Chondrocyte (in vitro differentiated cells): ENCODE measurements at regions not wholly inside any gene's neighbourhood (a gene's known extent, or its start where the extent isn't known, plus 50 kb on each side); places are given as distances from the start of the nearest gene placed in this dataset.
A peak's percentile ranks its signal among the peaks of the same experiment; 100 is the strongest.

ENCODE experiments used
- DNase-seq: peaks from one replicate; pipeline ENCODE4 v3.0.0; 2021; ENCODE audit warnings: mixed read lengths, low spot score
- H3K27ac Mint-ChIP-seq: one replicate; pipeline ENCODE4 v1.8.0; 2021; ENCODE audit warnings: mild to moderate bottlenecking, moderate library complexity, mixed read lengths; ENCODE audit not compliant: unreplicated experiment
- H3K27me3 Mint-ChIP-seq: 2 replicates; pipeline ENCODE4 v1.8.0; 2021; ENCODE audit warnings: low read depth, mixed read lengths
- H3K36me3 Mint-ChIP-seq: 2 replicates; pipeline ENCODE4 v1.8.0; 2021; ENCODE audit warnings: low read depth, mixed read lengths
- H3K4me1 Mint-ChIP-seq: 2 replicates; pipeline ENCODE4 v1.8.0; 2021; ENCODE audit warnings: low read depth, mild to moderate bottlenecking, mixed read lengths
- H3K4me3 Mint-ChIP-seq: one replicate; pipeline ENCODE4 v1.8.0; 2021; ENCODE audit warnings: mild to moderate bottlenecking, moderate library complexity, mixed read lengths; ENCODE audit not compliant: unreplicated experiment
- H3K9me3 Mint-ChIP-seq: 2 replicates; pipeline ENCODE4 v1.8.0; 2021; ENCODE audit warnings: low read depth, mixed read lengths
- TF ChIP-seq, protein P1 (sequence below): fragments of 200-600 bp; sonication (generic); IDR thresholded peaks from 2 replicates; pipeline ENCODE4 v1.5.0; 2021; ENCODE audit warnings: antibody characterized with exemption, mild to moderate bottlenecking, moderate library complexity

DNA sequence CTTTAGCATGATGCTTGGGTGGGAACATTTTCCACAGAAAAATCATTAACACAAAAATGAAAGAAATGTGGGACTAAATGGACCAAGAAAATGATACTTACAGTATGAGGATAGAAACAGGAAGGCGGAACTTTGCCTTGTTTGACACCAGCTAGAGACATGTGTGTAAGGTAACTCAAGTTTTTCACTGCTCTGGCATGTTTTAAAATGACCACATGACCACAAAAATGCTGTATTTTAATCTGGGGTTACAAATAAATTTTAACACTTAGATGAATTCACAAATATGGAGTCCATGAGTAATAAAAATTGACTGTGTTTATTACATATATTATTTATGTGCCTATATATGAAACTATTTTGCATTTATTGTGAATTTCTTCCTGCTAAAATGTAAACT lies 100.9 kb upstream of the PHYHIPL start:
- Mint-ChIP-seq H3K27ac (no peak overlapping the region), H3K9me3 (no peaks in the 10 kb centered on the region), H3K36me3 (no peaks in the 10 kb centered on the region), H3K27me3 (no peaks in the 10 kb centered on the region), H3K4me1 (peaks cover 43% of the 10 kb centered on the region), H3K4me3 (no peak overlapping the region)
- TF ChIP-seq, protein P1, sequence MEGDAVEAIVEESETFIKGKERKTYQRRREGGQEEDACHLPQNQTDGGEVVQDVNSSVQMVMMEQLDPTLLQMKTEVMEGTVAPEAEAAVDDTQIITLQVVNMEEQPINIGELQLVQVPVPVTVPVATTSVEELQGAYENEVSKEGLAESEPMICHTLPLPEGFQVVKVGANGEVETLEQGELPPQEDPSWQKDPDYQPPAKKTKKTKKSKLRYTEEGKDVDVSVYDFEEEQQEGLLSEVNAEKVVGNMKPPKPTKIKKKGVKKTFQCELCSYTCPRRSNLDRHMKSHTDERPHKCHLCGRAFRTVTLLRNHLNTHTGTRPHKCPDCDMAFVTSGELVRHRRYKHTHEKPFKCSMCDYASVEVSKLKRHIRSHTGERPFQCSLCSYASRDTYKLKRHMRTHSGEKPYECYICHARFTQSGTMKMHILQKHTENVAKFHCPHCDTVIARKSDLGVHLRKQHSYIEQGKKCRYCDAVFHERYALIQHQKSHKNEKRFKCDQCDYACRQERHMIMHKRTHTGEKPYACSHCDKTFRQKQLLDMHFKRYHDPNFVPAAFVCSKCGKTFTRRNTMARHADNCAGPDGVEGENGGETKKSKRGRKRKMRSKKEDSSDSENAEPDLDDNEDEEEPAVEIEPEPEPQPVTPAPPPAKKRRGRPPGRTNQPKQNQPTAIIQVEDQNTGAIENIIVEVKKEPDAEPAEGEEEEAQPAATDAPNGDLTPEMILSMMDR: no peak
- no peak for DNase-seq

DNA sequence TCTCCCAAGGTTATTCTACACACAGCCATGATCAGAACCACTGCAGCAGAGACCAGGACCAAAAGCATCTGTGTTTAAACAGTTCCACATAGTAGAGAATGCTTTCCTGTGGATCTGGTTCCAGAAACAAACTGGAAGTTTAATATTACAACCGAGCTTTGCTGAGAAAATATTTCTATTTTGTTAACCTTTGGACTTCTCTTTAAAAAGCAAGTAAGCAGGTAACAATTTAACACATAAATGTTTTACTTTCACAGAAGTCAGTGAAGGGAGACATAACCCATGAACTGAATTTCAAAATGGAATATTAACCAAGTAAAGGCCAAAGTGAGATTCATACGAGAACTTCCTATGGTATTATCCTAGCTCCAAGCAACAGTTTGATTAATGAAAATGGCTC lies 98.6 kb upstream of the PHYHIPL start:
- Mint-ChIP-seq H3K4me1 (peaks cover 56% of the 10 kb centered on the region), H3K4me3 (no peak overlapping the region), H3K27ac (no peak overlapping the region), H3K36me3 (no peaks in the 10 kb centered on the region), H3K9me3 (no peaks in the 10 kb centered on the region), H3K27me3 (no peaks in the 10 kb centered on the region)
- TF ChIP-seq, protein P1: no peak
- no peak for DNase-seq

DNA sequence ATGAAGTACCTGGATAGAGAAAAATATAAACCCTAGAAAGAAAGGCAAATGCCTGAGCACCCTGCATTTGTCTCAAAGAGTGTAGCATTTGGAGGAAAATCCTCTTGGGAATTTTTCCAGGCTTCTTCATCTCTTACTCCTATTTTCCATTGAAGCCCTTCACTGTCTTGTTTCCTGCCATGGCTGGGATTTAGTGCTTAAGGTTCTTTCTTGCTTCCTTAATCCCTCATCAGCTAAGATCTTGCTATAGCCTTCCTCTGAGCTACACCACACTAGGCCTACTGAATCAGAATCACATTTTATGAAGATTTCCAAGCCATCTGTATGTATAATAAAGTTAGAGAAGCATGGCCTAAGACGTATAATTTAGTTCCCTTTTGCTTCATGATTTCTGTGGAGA lies 97.5 kb upstream of the PHYHIPL start:
- H3K27me3 Mint-ChIP-seq: no peaks in the 10 kb centered on the region
- H3K4me3 Mint-ChIP-seq: no peak overlapping the region
- H3K36me3 Mint-ChIP-seq: no peaks in the 10 kb centered on the region
- no peaks in the 10 kb centered on the region for H3K9me3 Mint-ChIP-seq
- H3K27ac Mint-ChIP-seq: peak overlapping the region; percentile 95
- peaks cover 63% of the 10 kb centered on the region for H3K4me1 Mint-ChIP-seq
- no peak for DNase-seq
- TF ChIP-seq, protein P1: no peak

DNA sequence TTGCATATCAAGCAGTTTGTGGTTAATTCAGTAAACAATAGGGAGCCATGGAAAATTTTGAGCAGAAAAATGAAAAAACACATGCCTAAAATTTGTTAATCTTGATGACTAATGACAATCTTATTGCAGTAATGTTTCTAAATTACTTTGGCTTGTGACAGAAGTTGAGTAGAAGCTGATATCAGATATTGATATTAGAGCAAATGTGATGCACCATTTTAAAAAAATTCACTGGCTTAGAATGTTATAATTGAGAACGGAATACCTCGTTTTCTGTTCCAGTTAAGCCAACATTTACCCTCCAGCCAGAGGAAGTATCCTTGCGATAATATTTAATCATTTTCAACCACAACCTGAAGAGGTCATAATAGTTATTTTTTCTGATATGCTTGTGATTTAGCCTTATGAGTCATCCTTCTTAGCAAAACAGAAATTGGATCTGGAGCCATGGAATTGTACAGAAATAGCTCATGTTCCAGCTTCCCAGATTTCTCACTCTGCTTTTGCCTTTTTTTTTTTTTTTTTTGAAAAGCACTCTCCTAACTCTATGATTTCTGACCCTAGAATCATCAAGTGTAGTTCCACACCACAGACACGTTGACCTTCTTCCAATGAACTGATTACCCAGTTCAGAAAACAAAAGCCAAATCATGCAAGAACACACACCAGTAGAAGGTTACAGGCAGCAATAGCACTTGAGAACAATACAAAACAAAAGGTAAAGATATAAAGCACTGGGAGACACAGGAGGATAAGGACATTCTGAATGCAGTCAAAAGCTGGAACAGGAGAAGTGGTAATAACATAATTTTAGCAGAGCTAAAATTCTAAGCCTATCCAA lies 96.8 kb upstream of the PHYHIPL start:
- Mint-ChIP-seq H3K4me3 (peak overlapping the region; percentile 26), H3K4me1 (peaks cover 68% of the 10 kb centered on the region), H3K27ac (peak overlapping the region; percentile 95), H3K27me3 (no peaks in the 10 kb centered on the region), H3K36me3 (no peaks in the 10 kb centered on the region), H3K9me3 (no peaks in the 10 kb centered on the region)
- DNase-seq: no peak
- TF ChIP-seq, protein P1: peak; percentile 34

DNA sequence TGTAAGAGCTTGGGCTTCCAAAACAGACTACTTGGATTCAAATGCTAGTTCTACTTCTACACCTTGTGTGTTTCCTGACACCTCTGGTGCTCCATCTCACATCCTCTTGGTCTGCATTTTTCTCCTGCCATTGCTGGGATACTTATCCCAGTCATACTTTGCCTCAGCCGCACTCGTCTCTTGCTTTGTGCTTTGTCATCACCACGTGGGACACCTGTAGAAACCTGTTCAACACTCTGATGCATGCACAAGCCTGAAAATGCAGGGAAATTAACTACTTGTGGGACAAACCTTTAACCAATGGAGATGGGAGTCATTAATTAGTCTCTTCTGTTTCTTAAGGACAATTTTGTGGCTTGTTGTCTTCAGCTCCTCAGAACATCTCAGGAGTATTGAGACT lies 94.2 kb upstream of the PHYHIPL start:
- DNase-seq: no peak
- no peaks in the 10 kb centered on the region for H3K9me3 Mint-ChIP-seq
- H3K27me3 Mint-ChIP-seq: no peaks in the 10 kb centered on the region
- TF ChIP-seq, protein P1: no peak
- H3K27ac Mint-ChIP-seq: no peak overlapping the region
- no peak overlapping the region for H3K4me3 Mint-ChIP-seq
- no peaks in the 10 kb centered on the region for H3K36me3 Mint-ChIP-seq
- H3K4me1 Mint-ChIP-seq: peaks cover 82% of the 10 kb centered on the region
